ENCODE measurements at regions not wholly inside any gene's neighbourhood (a gene's known extent, or its start where the extent isn't known, plus 50 kb on each side); places are given as distances from the start of the nearest gene placed in this dataset.

GRCh38 chr22:44390613-44390970 is 77.8 kb upstream of the SHISAL1 start:
- DNase-seq (peak; percentile 44), ATAC-seq (no peak)
- intact Hi-C loops (cut with DNase I), result no loop called here
- peaks cover 5% of the 10 kb centered on the region for H3K27me3 ChIP-seq
- no peak overlapping the region for H3K4me3 ChIP-seq
- H3K27ac ChIP-seq, result no peak overlapping the region
- no peaks in the 10 kb centered on the region for H3K36me3 ChIP-seq
- no peaks in the 10 kb centered on the region for H3K4me1 ChIP-seq
- H3K9me3 ChIP-seq, result no peaks in the 10 kb centered on the region
- TF ChIP-seq CTCF (IDR thresholded peaks at IDR 0.05), result no peak

- TF ChIP-seq CTCF (IDR thresholded peaks at IDR 0.05), result no peak
- peaks cover 5% of the 10 kb centered on the region for H3K27me3 ChIP-seq
- no peak overlapping the region for H3K27ac ChIP-seq
- H3K4me3 ChIP-seq, result no peak overlapping the region
- H3K4me1 ChIP-seq, result no peaks in the 10 kb centered on the region
- H3K9me3 ChIP-seq, result no peaks in the 10 kb centered on the region
- ATAC-seq, result no peak
- intact Hi-C loops (cut with DNase I), result no loop called here
- no peaks in the 10 kb centered on the region for H3K36me3 ChIP-seq
- DNase-seq, result peak; percentile 40
Measured at GRCh38 chr22:44389926-44390612, 77.3 kb upstream of the SHISAL1 start.

- intact Hi-C loops (cut with DNase I), result no loop called here
- no peak for TF ChIP-seq CTCF (IDR thresholded peaks at IDR 0.05)
- no peaks in the 10 kb centered on the region for H3K9me3 ChIP-seq
- no peak overlapping the region for H3K27ac ChIP-seq
- DNase-seq (peak; percentile 61), ATAC-seq (no peak)
- no peaks in the 10 kb centered on the region for H3K4me1 ChIP-seq
- H3K4me3 ChIP-seq, result no peak overlapping the region
- H3K27me3 ChIP-seq, result peaks cover 5% of the 10 kb centered on the region
- no peaks in the 10 kb centered on the region for H3K36me3 ChIP-seq
Measured at GRCh38 chr22:44389181-44389580, 76.4 kb upstream of the SHISAL1 start.

- ATAC-seq, result no peak
- no peaks in the 10 kb centered on the region for H3K4me1 ChIP-seq
- no peaks in the 10 kb centered on the region for H3K36me3 ChIP-seq
- H3K27me3 ChIP-seq, result peaks cover 5% of the 10 kb centered on the region
- intact Hi-C loops (cut with DNase I), result no loop called here
- no peak for TF ChIP-seq CTCF (IDR thresholded peaks at IDR 0.05)
- DNase-seq, result peak; percentile 17
- no peak overlapping the region for H3K4me3 ChIP-seq
- H3K9me3 ChIP-seq, result no peaks in the 10 kb centered on the region
- no peak overlapping the region for H3K27ac ChIP-seq
Measured at GRCh38 chr22:44387486-44387885, 74.7 kb upstream of the SHISAL1 start.

GRCh38 chr22:44386386-44387035 is 73.8 kb upstream of the SHISAL1 start:
- ATAC-seq (no peak), DNase-seq (peak; percentile 51)
- Histone ChIP-seq H3K27ac (no peak overlapping the region), H3K4me3 (no peak overlapping the region), H3K27me3 (peaks cover 5% of the 10 kb centered on the region), H3K9me3 (no peaks in the 10 kb centered on the region), H3K36me3 (no peaks in the 10 kb centered on the region), H3K4me1 (no peaks in the 10 kb centered on the region)
- TF ChIP-seq CTCF (IDR thresholded peaks at IDR 0.05), result no peak
- intact Hi-C loops (cut with DNase I), result no loop called here
